GM19324 (cell line): ENCODE measurements at regions not wholly inside any gene's neighbourhood (a gene's known extent, or its start where the extent isn't known, plus 50 kb on each side); places are given as distances from the start of the nearest gene placed in this dataset.
"Not testable (repeated sequence)": the region's sequence is repeated elsewhere in the genome, so short reads cannot be mapped to it uniquely, and the experiment has no call there.

Experiments used
- ATAC-seq: cut with Tn5 transposase; IDR thresholded peaks from one replicate; pipeline ENCODE4 v1.9.1; 2021; ENCODE audit warnings: mild to moderate bottlenecking, moderate library complexity; ENCODE audit not compliant: unreplicated experiment, low FRiP score

GRCh38 chr18:9042766-9043481 lies 59.6 kb upstream of the NDUFV2 start:
- no peak for ATAC-seq

GRCh38 chr18:9043581-9043980 lies 58.9 kb upstream of the NDUFV2 start:
- no peak for ATAC-seq

GRCh38 chr18:9047715-9048114 lies 54.8 kb upstream of the NDUFV2 start:
- no peak for ATAC-seq

GRCh38 chr18:9048236-9048635 lies 54.3 kb upstream of the NDUFV2 start:
- ATAC-seq: no peak

- no peak for ATAC-seq
These were observed 53.5 kb upstream of the NDUFV2 start for GRCh38 chr18:9048808-9049494.

GRCh38 chr18:9049495-9049809 lies 53.0 kb upstream of the NDUFV2 start:
- no peak for ATAC-seq

- ATAC-seq: not testable (repeated sequence)
These were observed 51.7 kb upstream of the NDUFV2 start for GRCh38 chr18:9050628-9051284.
